Fibroblast of the aortic adventitia (primary cell): ENCODE measurements at regions not wholly inside any gene's neighbourhood (a gene's known extent, or its start where the extent isn't known, plus 50 kb on each side); places are given as distances from the start of the nearest gene placed in this dataset.
"Not testable (repeated sequence)": the region's sequence is repeated elsewhere in the genome, so short reads cannot be mapped to it uniquely, and the experiment has no call there.

Source experiments
- DNase-seq: peaks from one replicate; pipeline ENCODE4 v3.0.0-alpha.2; 2010; ENCODE audit warnings: low read depth
- H3K4me3 ChIP-seq: 2 replicates; pipeline ENCODE4 v1.5.1; 2011; ENCODE audit warnings: low read depth, mild to moderate bottlenecking, control low read depth, low read length, moderate library complexity
- CTCF ChIP-seq: IDR thresholded peaks from 2 replicates; pipeline ENCODE4 v1.5.1; 2011; ENCODE audit warnings: mild to moderate bottlenecking, low read length, control low read depth, inconsistent platforms; ENCODE audit not compliant: insufficient read depth

- TF ChIP-seq CTCF: no peak
- H3K4me3 ChIP-seq: no peak overlapping the region
- peak; percentile 59 for DNase-seq
Observed at GRCh38 chr5:82426464-82427154, 148.5 kb upstream of the RPS23 start.

DNA sequence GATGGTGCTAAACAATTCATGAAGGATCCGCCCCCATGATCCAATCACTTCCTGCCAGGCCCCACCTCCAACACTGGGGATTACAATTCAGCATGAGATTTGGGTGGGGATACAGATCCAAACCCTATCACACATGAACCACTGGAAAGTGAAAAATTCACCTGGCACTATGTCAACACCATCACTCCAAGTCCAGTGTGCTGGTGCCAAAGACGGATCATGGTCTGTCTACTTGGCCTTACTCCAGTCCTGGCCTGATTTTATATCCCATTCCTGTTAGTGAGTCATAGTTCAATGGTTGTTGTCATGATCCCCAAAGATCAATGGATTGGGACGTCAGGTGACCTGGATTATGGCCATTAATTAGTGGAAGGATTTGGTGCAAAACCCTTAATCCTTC is 147.4 kb upstream of the RPS23 start:
- DNase-seq: peak; percentile 96
- no peak overlapping the region for H3K4me3 ChIP-seq
- no peak for TF ChIP-seq CTCF

- H3K4me3 ChIP-seq: no peak overlapping the region
- no peak for TF ChIP-seq CTCF
- no peak for DNase-seq
Observed at GRCh38 chr5:82424211-82424610, 146.1 kb upstream of the RPS23 start.

GRCh38 chr5:82422751-82423181 is 144.6 kb upstream of the RPS23 start:
- DNase-seq: peak; percentile 96
- H3K4me3 ChIP-seq: no peak overlapping the region

GRCh38 chr5:82422001-82422740 is 144.0 kb upstream of the RPS23 start:
- TF ChIP-seq CTCF: no peak
- DNase-seq: peak; percentile 65
- H3K4me3 ChIP-seq: no peak overlapping the region

More at GRCh38 chr5:82422751-82423181, 144.6 kb upstream of the RPS23 start:
- no peak for TF ChIP-seq CTCF

DNA sequence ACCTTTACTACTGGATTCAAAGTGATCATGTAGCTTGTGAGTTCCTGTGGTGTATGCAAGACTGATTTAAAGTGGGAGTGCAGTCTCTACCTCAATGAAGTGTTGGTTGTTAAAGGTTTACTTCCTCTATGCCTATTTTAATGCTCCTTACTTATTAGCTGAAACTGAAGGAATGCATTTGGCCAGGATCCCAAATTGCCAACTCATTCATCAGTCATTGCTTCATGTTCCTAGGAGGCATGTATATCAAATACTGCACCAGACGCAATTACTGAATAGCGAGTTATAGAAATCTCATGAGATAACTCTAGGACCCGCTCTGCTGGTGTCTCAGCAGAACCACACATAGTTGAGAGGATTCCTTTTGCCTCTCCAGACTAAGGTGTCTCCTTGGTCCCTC is 143.0 kb upstream of the RPS23 start:
- TF ChIP-seq CTCF: peak; percentile 28
- H3K4me3 ChIP-seq: no peak overlapping the region
- peak; percentile 94 for DNase-seq

- not testable (repeated sequence) for H3K4me3 ChIP-seq, DNase-seq
Observed at GRCh38 chr5:82420524-82420923, 142.4 kb upstream of the RPS23 start.
